HG02610 (cell line): ENCODE measurements at regions not wholly inside any gene's neighbourhood (a gene's known extent, or its start where the extent isn't known, plus 50 kb on each side); places are given as distances from the start of the nearest gene placed in this dataset.

Experiments
- ATAC-seq: cut with Tn5 transposase; IDR thresholded peaks from one replicate; pipeline ENCODE4 v1.9.1; 2021; ENCODE audit warnings: mild to moderate bottlenecking, moderate library complexity; ENCODE audit not compliant: unreplicated experiment

DNA sequence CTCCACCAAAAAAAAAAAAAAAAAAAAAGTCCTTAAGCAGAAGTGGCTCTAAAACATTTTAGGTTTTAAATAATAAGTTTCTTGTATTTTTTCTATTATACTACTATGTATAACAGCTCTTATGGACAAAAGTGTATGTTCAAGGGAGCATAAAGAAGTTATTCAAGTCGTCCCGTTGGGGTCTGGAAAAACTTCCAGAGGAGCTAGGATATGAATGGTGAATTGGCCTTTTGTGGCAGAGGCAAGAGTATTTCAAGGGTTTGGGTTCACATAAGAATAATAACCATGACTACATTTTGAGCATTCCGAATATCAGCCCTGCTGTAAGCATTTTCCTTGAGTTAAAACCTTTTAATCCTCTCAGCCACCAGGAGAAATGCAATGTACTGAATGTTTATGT is 50.6 kb upstream of the ARHGAP42 start:
- no peak for ATAC-seq
